ENCODE measurements at regions not wholly inside any gene's neighbourhood (a gene's known extent, or its start where the extent isn't known, plus 50 kb on each side); places are given as distances from the start of the nearest gene placed in this dataset.
"Not testable (repeated sequence)": the region's sequence is repeated elsewhere in the genome, so short reads cannot be mapped to it uniquely, and the experiment has no call there.

DNA sequence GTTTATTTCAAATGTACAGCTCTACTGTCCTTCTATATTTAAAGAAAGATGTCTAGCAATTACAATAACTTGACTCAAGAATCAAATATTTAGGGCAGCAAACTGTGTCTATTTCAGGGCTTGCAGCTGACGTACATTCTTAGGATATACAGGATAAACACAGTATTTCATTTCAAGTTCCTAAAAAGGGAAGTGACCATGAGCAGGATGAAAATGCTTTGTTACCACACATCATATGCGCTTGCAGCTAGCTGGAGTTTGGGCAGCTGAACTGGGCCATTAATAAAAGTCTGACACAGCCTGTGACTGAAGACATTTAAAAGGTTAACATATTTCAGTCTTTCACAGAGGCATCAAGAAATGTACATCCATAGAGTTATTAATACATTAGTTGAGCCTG is 264.6 kb upstream of the TRIB2 start:
- ATAC-seq (no peak), DNase-seq (no peak)
- H3K9me3 ChIP-seq (ENCODE audit: control insufficient read depth, low read length) = no peaks in the 10 kb centered on the region
- intact Hi-C loops (cut with DNase I) = loop anchor here in 1 of 4 donors (10.0 kb wide), 1 partner anchor 263 kb away; the partner anchor contains the start of gene TRIB2
- 52% methylated on average over 2 of the region's 2 CpGs for WGBS
- H3K27me3 ChIP-seq (ENCODE audit: control insufficient read depth, insufficient read depth) = no peaks in the 10 kb centered on the region
- H3K4me3 ChIP-seq (ENCODE audit: low read length) = no peak overlapping the region
- H3K4me1 ChIP-seq (ENCODE audit: control insufficient read depth, insufficient read depth, low read length) = peaks cover 3% of the 10 kb centered on the region
- no peak overlapping the region for H3K27ac ChIP-seq (ENCODE audit: low read length)

DNA sequence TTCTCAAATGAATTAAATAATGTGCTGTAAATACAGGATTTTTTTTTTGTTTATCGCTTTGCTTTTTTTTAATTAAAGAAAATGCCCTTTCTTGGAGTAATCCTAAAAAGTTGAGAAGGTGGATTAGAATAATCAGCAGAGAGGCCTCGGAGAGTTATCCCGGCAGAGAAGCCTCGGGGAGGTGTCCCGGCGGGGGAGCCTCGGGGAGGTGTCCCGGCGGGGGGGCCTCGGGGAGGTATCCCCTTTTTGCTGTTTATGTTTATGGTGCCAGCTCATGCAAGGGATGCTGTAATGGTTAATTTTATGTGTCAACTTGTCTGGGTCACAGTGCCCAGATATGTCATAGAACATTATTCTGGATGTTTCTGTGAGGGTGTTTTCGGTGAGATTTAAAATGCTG is 263.0 kb upstream of the TRIB2 start:
- 87% methylated on average over 11 of the region's 11 CpGs for WGBS
- peak in 1 of 3 donors; percentile 38 for DNase-seq
- Histone ChIP-seq H3K27ac (ENCODE audit: low read length) (no peak overlapping the region), H3K27me3 (ENCODE audit: control insufficient read depth, insufficient read depth) (no peaks in the 10 kb centered on the region), H3K4me1 (ENCODE audit: control insufficient read depth, insufficient read depth, low read length) (peaks cover 3% of the 10 kb centered on the region), H3K4me3 (ENCODE audit: low read length) (no peak overlapping the region), H3K9me3 (ENCODE audit: control insufficient read depth, low read length) (no peaks in the 10 kb centered on the region)
- intact Hi-C loops (cut with DNase I) = loop anchor here in 1 of 4 donors (10.0 kb wide), 1 partner anchor 261 kb away; the partner anchor contains the start of gene TRIB2
- ATAC-seq = no peak

DNA sequence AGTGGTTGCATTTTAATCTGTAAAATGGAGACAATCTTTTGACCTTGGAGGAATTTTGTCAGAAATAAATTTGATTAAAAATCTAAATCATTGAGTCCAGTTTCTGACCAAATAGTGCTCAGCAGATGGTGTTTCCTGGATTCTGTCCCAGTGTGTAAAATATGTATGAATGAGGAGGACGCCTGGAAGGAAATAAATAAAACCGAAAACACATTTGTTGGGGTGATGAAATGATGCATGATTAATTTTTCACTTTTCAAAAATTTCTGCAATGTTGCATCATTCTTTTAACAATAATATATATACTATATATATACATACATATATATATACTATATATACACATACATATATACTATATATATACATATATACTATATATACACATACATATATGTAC is 261.1 kb upstream of the TRIB2 start:
- intact Hi-C loops (cut with DNase I) = loop anchor here in 1 of 4 donors (10.0 kb wide), 1 partner anchor 259 kb away; the partner anchor contains the start of gene TRIB2
- Histone ChIP-seq H3K4me3 (ENCODE audit: low read length) (no peak overlapping the region), H3K27ac (ENCODE audit: low read length) (no peak overlapping the region), H3K27me3 (ENCODE audit: control insufficient read depth, insufficient read depth) (no peaks in the 10 kb centered on the region), H3K9me3 (ENCODE audit: control insufficient read depth, low read length) (no peaks in the 10 kb centered on the region), H3K4me1 (ENCODE audit: control insufficient read depth, insufficient read depth, low read length) (peaks cover 3% of the 10 kb centered on the region)
- DNase-seq (no peak), ATAC-seq (no peak)
- WGBS = 71% methylated on average over 2 of the region's 2 CpGs

DNA sequence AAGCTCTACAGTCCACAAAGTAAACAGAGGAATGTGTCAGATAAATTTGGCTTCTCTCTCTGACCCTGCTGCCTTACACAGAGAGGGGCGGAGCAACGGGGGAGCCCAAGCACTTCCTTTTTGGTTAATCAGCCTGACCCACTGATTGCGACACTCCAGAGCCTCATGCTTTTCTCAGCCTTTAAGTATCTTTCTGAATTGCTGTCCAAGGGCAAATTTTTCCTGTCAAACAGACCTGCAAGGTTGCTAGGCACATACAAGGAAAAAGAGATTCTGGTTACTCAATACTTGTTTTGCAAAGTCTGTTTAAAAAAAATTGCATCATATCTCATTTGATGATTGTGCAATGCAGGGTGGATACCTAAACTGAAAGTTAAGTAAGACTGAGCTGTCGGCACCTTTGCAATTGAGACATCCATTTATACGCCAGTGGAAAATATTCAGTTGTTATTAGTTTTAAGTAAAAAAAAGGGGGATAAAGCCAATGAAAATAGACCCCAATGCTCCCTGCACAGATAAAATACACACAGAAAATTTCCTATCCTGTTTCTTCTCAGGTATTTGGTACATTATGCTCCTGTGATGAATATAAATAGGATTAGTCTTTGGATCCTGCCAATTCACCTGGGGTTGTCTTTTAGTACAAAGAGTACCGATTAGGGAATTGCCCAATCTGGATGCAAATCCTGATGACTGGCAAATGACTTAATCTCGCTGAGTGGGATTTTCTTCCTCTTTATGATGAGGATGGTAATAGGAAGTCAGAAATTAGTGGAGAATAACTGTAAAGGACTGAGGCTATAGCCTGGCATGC is 260.2 kb upstream of the TRIB2 start:
- 20% methylated on average over 7 of the region's 7 CpGs for WGBS
- Histone ChIP-seq H3K9me3 (ENCODE audit: control insufficient read depth, low read length) (no peaks in the 10 kb centered on the region), H3K27ac (ENCODE audit: low read length) (peak overlapping the region; percentile 51), H3K27me3 (ENCODE audit: control insufficient read depth, insufficient read depth) (no peaks in the 10 kb centered on the region), H3K4me3 (ENCODE audit: low read length) (no peak overlapping the region), H3K4me1 (ENCODE audit: control insufficient read depth, insufficient read depth, low read length) (peaks cover 3% of the 10 kb centered on the region)
- DNase-seq = peak; percentile 92 to 96 (median 93)
- intact Hi-C loops (cut with DNase I) = loop anchor here in 1 of 4 donors (10.0 kb wide), 1 partner anchor 258 kb away; the partner anchor contains the start of gene TRIB2
- peak; percentile 97 to 98 for ATAC-seq

DNA sequence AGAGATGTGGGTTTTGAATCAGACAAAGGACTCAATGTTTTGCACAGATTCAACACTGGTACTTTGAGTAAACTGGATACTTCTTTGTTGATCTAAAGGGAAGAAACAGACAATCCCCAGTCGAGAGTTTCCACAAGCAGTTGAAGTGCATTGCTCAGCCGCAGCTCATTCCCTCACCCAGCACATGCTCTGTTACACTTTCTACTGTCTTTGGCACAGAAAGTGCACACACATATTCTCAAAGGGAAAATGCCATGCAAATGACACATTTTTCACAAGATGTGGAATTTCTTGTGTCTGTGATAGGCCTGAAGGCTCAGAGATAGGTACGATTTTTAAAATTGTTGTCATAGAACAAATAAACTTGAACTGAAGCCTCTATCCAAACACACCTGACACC is 258.9 kb upstream of the TRIB2 start:
- 53% methylated on average over 3 of the region's 3 CpGs for WGBS
- intact Hi-C loops (cut with DNase I) = loop anchor here in 1 of 4 donors (10.0 kb wide), 1 partner anchor 257 kb away; the partner anchor contains the start of gene TRIB2
- peaks cover 3% of the 10 kb centered on the region for H3K4me1 ChIP-seq (ENCODE audit: control insufficient read depth, insufficient read depth, low read length)
- ATAC-seq (no peak), DNase-seq (no peak)
- no peak overlapping the region for H3K4me3 ChIP-seq (ENCODE audit: low read length)
- no peaks in the 10 kb centered on the region for H3K9me3 ChIP-seq (ENCODE audit: control insufficient read depth, low read length)
- H3K27ac ChIP-seq (ENCODE audit: low read length) = no peak overlapping the region
- H3K27me3 ChIP-seq (ENCODE audit: control insufficient read depth, insufficient read depth) = no peaks in the 10 kb centered on the region

DNA sequence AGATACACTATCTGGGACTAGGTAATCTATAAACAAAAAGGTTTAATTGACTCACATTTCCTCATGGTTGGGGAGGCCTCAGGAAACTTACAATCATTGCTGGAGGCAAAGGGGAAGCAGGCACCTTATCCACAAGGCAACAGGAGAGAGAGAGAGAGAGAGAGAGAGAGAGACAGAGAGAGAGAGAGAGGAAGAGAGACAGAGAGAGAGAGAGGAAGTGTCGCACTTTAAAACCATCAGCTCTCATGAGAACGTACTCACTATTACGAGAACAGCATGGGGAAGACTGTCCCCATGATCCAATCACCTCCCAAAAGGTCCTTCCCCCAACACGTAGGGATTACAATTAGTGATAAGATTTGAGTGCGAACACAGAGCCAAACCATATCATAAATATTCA is 253.5 kb upstream of the TRIB2 start:
- no peaks in the 10 kb centered on the region for H3K9me3 ChIP-seq (ENCODE audit: control insufficient read depth, low read length)
- 73% methylated on average over 5 of the region's 5 CpGs for WGBS
- H3K27me3 ChIP-seq (ENCODE audit: control insufficient read depth, insufficient read depth) = no peaks in the 10 kb centered on the region
- ATAC-seq (no peak), DNase-seq (no peak)
- H3K27ac ChIP-seq (ENCODE audit: low read length) = no peak overlapping the region
- H3K4me1 ChIP-seq (ENCODE audit: control insufficient read depth, insufficient read depth, low read length) = no peaks in the 10 kb centered on the region
- H3K4me3 ChIP-seq (ENCODE audit: low read length) = no peak overlapping the region
- intact Hi-C loops (cut with DNase I) = no loop called here

DNA sequence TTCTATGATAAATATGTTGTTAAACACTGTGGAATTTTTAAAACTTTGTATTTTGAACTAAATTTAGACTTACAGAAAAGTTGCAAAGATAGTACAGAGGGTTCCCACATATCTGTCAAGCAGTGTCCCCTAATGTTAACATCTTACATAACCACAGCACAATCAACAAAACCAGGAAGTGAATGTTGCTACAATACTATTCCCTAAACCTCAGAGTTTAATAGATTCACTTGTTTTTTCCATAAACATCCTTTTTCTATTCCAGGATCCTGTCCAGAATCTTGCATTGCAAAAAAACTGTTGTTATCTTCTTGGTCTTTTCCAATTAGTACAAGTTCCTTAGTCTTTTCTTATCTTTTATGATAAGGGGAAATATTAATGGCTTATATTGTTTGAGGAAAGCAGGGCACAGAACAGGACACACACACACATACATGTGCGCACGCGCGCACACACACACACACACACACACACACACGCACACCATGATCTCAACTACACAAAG is 251.1 kb upstream of the TRIB2 start:
- no peaks in the 10 kb centered on the region for H3K27me3 ChIP-seq (ENCODE audit: control insufficient read depth, insufficient read depth)
- 42% methylated on average over 5 of the region's 5 CpGs for WGBS

DNA sequence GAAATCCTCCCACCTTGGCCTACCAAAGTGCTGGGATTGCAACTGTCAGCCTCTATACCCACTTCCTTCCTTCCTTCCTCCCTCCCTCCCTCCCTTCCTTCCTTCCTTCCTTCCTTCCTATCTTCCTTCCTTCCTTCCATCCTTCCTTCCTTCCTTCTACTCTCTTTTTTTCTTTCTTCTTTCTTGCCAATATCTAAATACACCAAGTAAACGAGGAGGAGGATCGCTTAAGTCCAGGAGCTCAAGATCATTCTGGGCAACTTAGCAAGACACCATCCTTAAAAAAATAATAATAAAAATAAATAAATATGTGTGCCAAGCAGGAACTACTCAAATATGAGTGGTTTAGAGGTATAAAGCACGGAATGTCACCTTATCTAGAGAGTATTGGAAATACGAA is 249.4 kb upstream of the TRIB2 start:
- 96% methylated on average over 4 of the region's 4 CpGs for WGBS
- no peak for ATAC-seq

More for the DNA sequence above, 251.1 kb upstream of the TRIB2 start:
- Histone ChIP-seq H3K9me3 (ENCODE audit: control insufficient read depth, low read length) (no peaks in the 10 kb centered on the region), H3K4me1 (ENCODE audit: control insufficient read depth, insufficient read depth, low read length) (no peaks in the 10 kb centered on the region), H3K4me3 (ENCODE audit: low read length) (no peak overlapping the region), H3K27ac (ENCODE audit: low read length) (no peak overlapping the region)
- intact Hi-C loops (cut with DNase I) = no loop called here
- ATAC-seq = peak; percentile 92 to 93
- DNase-seq = peak in 2 of 3 donors; percentile 46 to 86

DNA sequence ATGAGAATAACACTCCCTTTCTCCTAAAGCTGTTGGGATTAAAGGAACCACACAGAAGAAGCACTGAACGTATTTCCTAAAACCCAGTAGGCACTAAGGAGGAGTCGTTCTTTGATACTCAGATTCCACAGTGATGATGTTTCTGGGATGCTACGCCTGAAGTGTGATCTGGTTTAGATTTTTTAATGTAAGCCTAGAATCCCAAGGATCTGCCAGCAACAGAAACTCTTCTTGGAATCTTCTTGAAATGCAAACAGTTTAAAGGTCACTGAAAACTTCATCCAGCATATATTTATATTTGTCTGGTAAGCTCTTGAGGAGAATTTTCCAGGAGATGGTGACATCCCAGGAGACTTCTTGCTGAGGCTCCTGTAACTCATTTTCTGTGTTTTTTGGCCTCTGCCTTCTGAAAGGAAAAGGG is 247.6 kb upstream of the TRIB2 start:
- intact Hi-C loops (cut with DNase I) = no loop called here
- WGBS = 53% methylated on average over 3 of the region's 3 CpGs
- ATAC-seq (no peak), DNase-seq (no peak)
- Histone ChIP-seq H3K4me3 (ENCODE audit: low read length) (no peak overlapping the region), H3K9me3 (ENCODE audit: control insufficient read depth, low read length) (no peaks in the 10 kb centered on the region), H3K4me1 (ENCODE audit: control insufficient read depth, insufficient read depth, low read length) (no peaks in the 10 kb centered on the region), H3K27ac (ENCODE audit: low read length) (no peak overlapping the region), H3K27me3 (ENCODE audit: control insufficient read depth, insufficient read depth) (no peaks in the 10 kb centered on the region)

More for the DNA sequence above, 249.4 kb upstream of the TRIB2 start:
- DNase-seq = no peak
- H3K4me3 ChIP-seq (ENCODE audit: low read length) = no peak overlapping the region
- no peaks in the 10 kb centered on the region for H3K4me1 ChIP-seq (ENCODE audit: control insufficient read depth, insufficient read depth, low read length)
- no peak overlapping the region for H3K27ac ChIP-seq (ENCODE audit: low read length)
- H3K9me3 ChIP-seq (ENCODE audit: control insufficient read depth, low read length) = no peaks in the 10 kb centered on the region
- no peaks in the 10 kb centered on the region for H3K27me3 ChIP-seq (ENCODE audit: control insufficient read depth, insufficient read depth)
- intact Hi-C loops (cut with DNase I) = no loop called here

DNA sequence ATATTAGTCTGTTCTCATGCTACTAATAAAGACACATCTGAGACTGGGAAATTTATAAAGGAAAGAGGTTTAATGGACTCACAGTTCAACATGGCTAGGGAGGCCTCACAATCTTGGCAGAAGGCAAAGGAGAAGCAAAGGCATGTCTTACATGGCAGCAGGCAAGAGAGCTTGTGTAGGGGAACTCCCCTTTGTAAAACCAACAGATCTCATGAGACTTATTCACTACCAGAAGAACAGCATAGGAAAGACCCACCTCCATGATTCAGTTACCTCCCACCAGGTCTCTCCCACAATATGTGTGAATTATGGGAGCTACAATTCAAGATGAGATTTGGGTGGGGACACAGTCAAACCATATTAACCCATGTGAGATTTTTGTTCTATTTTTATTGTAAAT is 244.5 kb upstream of the TRIB2 start:
- not testable (repeated sequence) for ATAC-seq; H3K4me1 ChIP-seq (ENCODE audit: control insufficient read depth, insufficient read depth, low read length); H3K27ac ChIP-seq (ENCODE audit: low read length); H3K9me3 ChIP-seq (ENCODE audit: control insufficient read depth, low read length); H3K4me3 ChIP-seq (ENCODE audit: low read length); DNase-seq; H3K27me3 ChIP-seq (ENCODE audit: control insufficient read depth, insufficient read depth)
- intact Hi-C loops (cut with DNase I) = loop anchor here in 1 of 4 donors (5.0 kb wide), 1 partner anchor 605 kb away; no protein-coding TSS in a partner anchor
